WI38 (cell line): ENCODE measurements at regions not wholly inside any gene's neighbourhood (a gene's known extent, or its start where the extent isn't known, plus 50 kb on each side); places are given as distances from the start of the nearest gene placed in this dataset.
"Not testable (repeated sequence)": the region's sequence is repeated elsewhere in the genome, so short reads cannot be mapped to it uniquely, and the experiment has no call there.

Experiments
- H3K4me3 ChIP-seq: 2 replicates; pipeline ENCODE4 v1.5.1; 2011; ENCODE audit warnings: low read depth, mild to moderate bottlenecking, control low read depth, low read length
- CTCF ChIP-seq: IDR thresholded peaks from 2 replicates; pipeline ENCODE4 v1.5.1; 2012; ENCODE audit warnings: low read depth, mild to moderate bottlenecking, control low read depth, low read length

GRCh38 chr2:54040250-54040649 lies 69.5 kb upstream of the PSME4 start:
- H3K4me3 ChIP-seq: no peak overlapping the region
- no peak for TF ChIP-seq CTCF

DNA sequence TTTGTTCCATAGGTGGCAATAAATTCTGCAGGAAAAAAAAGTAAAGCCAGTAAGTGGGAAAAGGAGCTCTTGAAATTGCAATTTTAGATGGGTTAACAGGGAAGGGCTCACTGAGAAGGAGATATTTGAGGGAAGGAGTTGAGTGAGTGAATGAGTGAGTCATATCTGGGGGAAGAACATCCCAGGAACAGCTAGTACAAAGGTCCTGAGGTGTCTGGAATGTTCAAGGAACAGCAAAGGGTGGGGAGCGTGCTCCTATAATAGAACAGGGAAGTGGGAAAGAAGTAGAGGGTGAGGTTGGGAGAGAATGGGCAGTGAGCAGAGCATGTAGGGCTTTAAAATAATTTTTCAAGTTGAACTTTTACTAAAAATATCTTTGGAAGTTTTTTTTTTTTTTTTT lies 68.0 kb upstream of the PSME4 start:
- no peak for TF ChIP-seq CTCF
- H3K4me3 ChIP-seq: no peak overlapping the region

DNA sequence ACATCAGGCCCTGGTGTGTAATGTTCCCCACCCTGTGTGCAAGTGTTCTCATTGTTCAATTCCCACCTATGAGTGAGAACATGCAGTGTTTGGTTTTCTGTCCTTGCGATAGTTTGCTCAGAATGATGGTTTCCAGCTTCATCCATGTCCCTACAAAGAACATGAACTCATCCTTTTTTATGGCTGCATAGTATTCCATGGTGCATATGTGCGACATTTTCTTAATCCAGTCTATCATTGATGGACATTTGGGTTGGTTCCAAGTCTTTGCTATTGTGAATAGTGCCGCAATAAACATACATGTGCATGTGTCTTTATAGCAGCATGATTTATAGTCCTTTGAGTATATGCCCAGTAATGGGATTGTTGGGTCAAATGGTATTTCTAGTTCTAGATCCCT lies 60.5 kb upstream of the PSME4 start:
- H3K4me3 ChIP-seq: not testable (repeated sequence)

DNA sequence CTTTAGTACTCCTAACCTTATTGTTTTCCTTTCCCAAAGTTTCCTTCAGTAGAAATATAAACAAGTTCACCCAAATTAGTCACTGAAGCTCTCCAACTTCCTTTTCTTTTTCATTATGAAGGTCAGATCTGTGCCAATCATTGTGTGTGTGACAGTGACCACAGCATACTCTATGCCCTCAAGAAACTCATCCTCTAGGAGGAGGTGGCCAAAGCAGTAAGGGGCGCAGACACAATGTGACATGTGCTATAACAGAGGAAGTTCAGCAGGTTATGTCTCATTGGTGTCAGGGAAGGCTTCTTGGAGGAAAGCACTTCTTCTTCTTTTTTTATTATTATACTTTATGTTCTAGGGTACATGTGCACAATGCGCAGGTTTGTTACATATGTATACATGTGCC lies 60.0 kb upstream of the PSME4 start:
- no peak for TF ChIP-seq CTCF
- no peak overlapping the region for H3K4me3 ChIP-seq

- TF ChIP-seq CTCF: no peak
These were observed 59.6 kb upstream of the PSME4 start for GRCh38 chr2:54030396-54030741.

DNA sequence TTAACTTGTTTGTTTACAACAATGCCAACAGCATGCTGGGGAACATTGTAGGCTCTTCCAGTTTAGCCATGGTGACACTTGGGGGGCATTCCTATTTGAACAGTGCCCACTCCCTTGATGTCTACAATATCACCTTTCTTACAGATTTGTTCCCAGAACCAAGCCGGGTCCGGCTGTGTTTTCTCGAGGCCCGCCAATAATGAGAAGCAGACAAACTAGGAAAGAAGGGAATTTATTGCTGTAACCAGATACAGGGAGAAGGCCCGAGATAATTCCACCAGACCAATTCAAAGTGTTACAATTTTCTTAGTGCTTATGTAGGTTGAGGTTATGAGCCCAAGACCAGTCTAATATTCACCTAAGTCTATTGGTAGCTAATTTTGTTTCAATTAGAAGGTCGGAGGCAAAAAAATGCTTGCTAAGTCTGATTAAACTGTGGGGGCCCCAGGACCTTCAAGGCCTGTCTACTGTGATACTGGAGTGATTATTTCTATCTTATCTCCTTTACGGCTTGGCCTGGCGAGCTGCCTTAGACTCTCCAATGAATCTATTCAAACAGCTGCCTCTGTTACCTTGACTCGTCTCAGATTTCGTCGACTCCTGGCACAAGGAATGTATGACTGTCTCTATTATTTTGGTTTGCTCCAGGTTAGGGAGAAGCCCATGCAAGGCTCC lies 59.1 kb upstream of the PSME4 start:
- no peak for TF ChIP-seq CTCF
- H3K4me3 ChIP-seq: no peak overlapping the region

More at GRCh38 chr2:54030396-54030741, 59.6 kb upstream of the PSME4 start:
- H3K4me3 ChIP-seq: no peak overlapping the region

- H3K4me3 ChIP-seq: not testable (repeated sequence)
These were observed 54.8 kb upstream of the PSME4 start for GRCh38 chr2:54025463-54026075.

DNA sequence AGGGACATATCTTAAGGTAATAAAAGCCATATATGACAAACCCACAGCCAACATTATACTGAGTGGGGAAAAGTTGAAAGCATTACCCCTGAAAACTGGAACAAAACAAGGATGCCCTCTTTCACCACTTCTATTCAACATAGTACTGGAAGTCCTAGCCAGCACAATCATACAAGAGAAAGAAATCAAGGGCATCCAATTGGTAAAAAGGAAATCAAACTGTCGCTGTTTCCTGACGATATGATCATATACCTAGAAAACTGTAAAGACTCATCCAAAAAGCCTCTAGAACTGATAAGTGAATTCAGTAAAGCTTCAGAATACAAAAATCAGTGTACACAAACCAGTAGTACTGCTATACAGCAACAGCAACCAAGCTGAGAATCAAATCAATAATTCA lies 53.8 kb upstream of the PSME4 start:
- TF ChIP-seq CTCF: no peak
- no peak overlapping the region for H3K4me3 ChIP-seq
